Endothelial cell of umbilical vein (primary cell): ENCODE measurements at regions not wholly inside any gene's neighbourhood (a gene's known extent, or its start where the extent isn't known, plus 50 kb on each side); places are given as distances from the start of the nearest gene placed in this dataset.

Source experiments
- BruUV-seq: library from RNA; stranded (reverse); fragments of 400-500 nt; replicated peaks from 2 replicates; lab custom pipeline; 2021; lab: Mats Ljungman, UMichigan
- CTCF ChIA-PET: fragments of 300-600, 350-600 bp; sonication (Branson Sonifier 250); formaldehyde crosslinking; loops from one replicate; lab custom pipeline; 2021; ENCODE audit warnings: antibody characterized with exemption, inconsistent platforms; lab: Charles Lee
- POLR2A ChIA-PET: fragments of 300-600, 350-600 bp; sonication (Branson Sonifier 250); formaldehyde crosslinking; loops from one replicate; lab custom pipeline; 2021; ENCODE audit warnings: antibody characterized with exemption, inconsistent platforms; lab: Charles Lee
- DNase-seq: peaks from one replicate; pipeline ENCODE4 v3.0.0-alpha.2; 2011; ENCODE audit warnings: low read depth, low spot score
- FAIRE-seq: peaks from 2 replicates; lab custom pipeline; 2011; peaks lifted over from hg19 to GRCh38; lab: Jason Lieb, UNC
- H2AFZ ChIP-seq: 2 replicates; pipeline ENCODE4 v1.6.0; 2012; ENCODE audit warnings: low read depth, low read length, control low read depth, inconsistent platforms
- H3K27ac ChIP-seq: 2 replicates; pipeline ENCODE4 v1.5.1; 2011; ENCODE audit warnings: low read depth, mild to moderate bottlenecking, control low read depth, low read length, moderate library complexity; ENCODE audit not compliant: insufficient read depth
- H3K27me3 ChIP-seq, 2 experiments: 2 replicates each; pipeline versions ENCODE4 v1.6.0 to v1.6.1; 2011; ENCODE audit warnings: low read length in 2 of 2, mixed read lengths in 1 of 2; ENCODE audit not compliant: control insufficient read depth in 2 of 2, insufficient read depth in 2 of 2
- H3K36me3 ChIP-seq, 2 experiments: 2 replicates in 1 of 2; 3 replicates in 1 of 2; pipeline ENCODE4 v1.5.1; 2011; ENCODE audit warnings: low read length in 2 of 2, mild to moderate bottlenecking in 1 of 2, moderate library complexity in 1 of 2; ENCODE audit not compliant: control insufficient read depth in 2 of 2, insufficient read depth in 2 of 2; ENCODE audit errors: extremely low read depth in 1 of 2
- H3K4me1 ChIP-seq: 3 replicates; pipeline ENCODE4 v1.5.1; 2011; ENCODE audit warnings: mild to moderate bottlenecking, low read length; ENCODE audit not compliant: control insufficient read depth, insufficient read depth; ENCODE audit errors: extremely low read depth
- H3K4me2 ChIP-seq: 2 replicates; pipeline ENCODE4 v1.6.1; 2011; ENCODE audit warnings: low read length, control low read depth, mixed read lengths; ENCODE audit not compliant: insufficient read depth
- H3K4me3 ChIP-seq, 3 experiments: fragments of 200-600 bp in 1 of 3; sonication (generic), shearing (Covaris generic) in 1 of 3; replicated peaks in 1 of 3; 2 replicates each; pipeline ENCODE4 v1.5.1; 2011 to 2016; ENCODE audit warnings: control low read depth in 3 of 3, low read length in 3 of 3, mild to moderate bottlenecking in 2 of 3, inconsistent platforms in 1 of 3, low read depth in 1 of 3, moderate library complexity in 1 of 3; ENCODE audit not compliant: insufficient read depth in 1 of 3
- H3K79me2 ChIP-seq: 2 replicates; pipeline ENCODE4 v1.6.0; 2012; ENCODE audit warnings: low read length, inconsistent platforms; ENCODE audit not compliant: control insufficient read depth, insufficient read depth
- H3K9ac ChIP-seq: replicated peaks from 2 replicates; pipeline ENCODE3; 2011; ENCODE audit warnings: low read length, control low read depth; ENCODE audit not compliant: insufficient read depth; ENCODE audit errors: extremely low read depth
- H3K9me1 ChIP-seq: replicated peaks from 3 replicates; pipeline ENCODE4 v1.6.0; 2011; ENCODE audit warnings: mild to moderate bottlenecking, low read length; ENCODE audit not compliant: control insufficient read depth, insufficient read depth; ENCODE audit errors: extremely low read depth
- H3K9me3 ChIP-seq: replicated peaks from 2 replicates; pipeline ENCODE4 v1.5.1; 2012; ENCODE audit warnings: low read length, inconsistent platforms; ENCODE audit not compliant: control insufficient read depth, insufficient read depth
- H4K20me1 ChIP-seq: replicated peaks from 2 replicates; pipeline ENCODE3; 2011; ENCODE audit warnings: mild to moderate bottlenecking, low read length; ENCODE audit not compliant: control insufficient read depth, insufficient read depth; ENCODE audit errors: extremely low read depth
- EZH2 ChIP-seq: IDR thresholded peaks from 2 replicates; pipeline ENCODE4 v1.6.1; 2012; ENCODE audit warnings: borderline replicate concordance, low read depth, mild to moderate bottlenecking, moderate library complexity, low read length, inconsistent platforms; ENCODE audit not compliant: severe bottlenecking
- FOS ChIP-seq: IDR thresholded peaks from 2 replicates; pipeline ENCODE4 v1.6.1; 2011; ENCODE audit warnings: mild to moderate bottlenecking, low read length, moderate library complexity, borderline replicate concordance; ENCODE audit not compliant: insufficient read depth
- GATA2 ChIP-seq: IDR thresholded peaks from 2 replicates; pipeline ENCODE4 v1.7.0; 2011; ENCODE audit warnings: low read depth, mild to moderate bottlenecking, moderate library complexity, mixed read lengths, low read length; ENCODE audit not compliant: insufficient read length, insufficient read depth
- JUN ChIP-seq: IDR thresholded peaks from 2 replicates; pipeline ENCODE4 v1.6.1; 2011; ENCODE audit warnings: borderline replicate concordance, low read depth; ENCODE audit not compliant: insufficient read length, insufficient read depth
- MYC ChIP-seq: IDR thresholded peaks from one replicate; pipeline ENCODE4 v1.6.1; 2011; ENCODE audit warnings: mild to moderate bottlenecking, low read depth, low read length
- POLR2A ChIP-seq: IDR thresholded peaks from 2 replicates; pipeline ENCODE4 v1.6.1; 2012; ENCODE audit warnings: low read depth, mild to moderate bottlenecking, control low read depth, low read length
- POLR2AphosphoS5 ChIP-seq: IDR thresholded peaks from 2 replicates; pipeline ENCODE4 v1.6.1; 2012; ENCODE audit warnings: low read depth, mild to moderate bottlenecking, control low read depth, low read length, moderate library complexity; ENCODE audit not compliant: insufficient read depth
- dilution Hi-C: fragments of 300-500 bp; cut with MboI; formaldehyde crosslinking; loops from one replicate; pipeline ENCODE4 v1.15.0; 2019; ENCODE audit warnings: low sequenced_read_pairs; ENCODE audit not compliant: extremely low pct_ligation_motif_present
- intact Hi-C: fragments of 100-400 bp; cut with micrococcal nuclease; formaldehyde crosslinking; loops from one replicate; pipeline ENCODE4 v1.10.0; 2022
- TF ChIP-seq, protein P1 (sequence below): IDR thresholded peaks from 2 replicates; pipeline ENCODE4 v1.6.1; 2011; ENCODE audit not compliant: insufficient read depth, insufficient read length
- TF ChIP-seq, protein P2 (sequence below), 2 donors: IDR thresholded peaks; 1 replicate in 1 of 2; 2 replicates in 1 of 2; pipeline ENCODE4 v1.5.1; 2011; ENCODE audit warnings: low read length in 2 of 2, mild to moderate bottlenecking in 2 of 2, moderate library complexity in 2 of 2, control low read depth in 1 of 2, inconsistent platforms in 1 of 2, low read depth in 1 of 2; ENCODE audit not compliant: insufficient read depth in 1 of 2; ENCODE audit errors: extremely low read depth in 1 of 2

DNA sequence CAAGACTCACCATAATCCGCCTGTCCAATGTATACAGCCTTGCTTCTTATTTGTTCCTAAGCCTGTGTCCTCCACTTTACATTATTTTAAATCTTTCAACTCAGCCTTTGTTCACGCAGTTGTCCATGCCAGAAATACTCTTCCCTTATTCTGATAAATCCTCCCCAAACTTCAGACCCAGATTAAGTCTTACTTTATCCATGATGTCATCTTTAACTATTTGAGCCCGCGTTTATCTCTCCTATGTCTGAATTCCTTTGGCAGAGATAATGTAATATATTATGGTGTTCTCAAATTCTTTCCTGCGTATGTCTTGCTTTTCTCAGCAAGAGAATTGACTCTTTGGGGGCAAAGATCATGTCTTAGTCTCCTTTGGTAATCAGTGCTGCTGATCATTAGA, 129.6 kb downstream of the LUZP4 start:
- H3K79me2 ChIP-seq = no peaks in the 10 kb centered on the region
- POLR2A ChIA-PET = no interaction called here
- no peak for FAIRE-seq
- H2AFZ ChIP-seq = no peak overlapping the region
- H3K4me2 ChIP-seq = no peak overlapping the region
- no TSS peak for BruUV-seq
- no peak overlapping the region for H3K27ac ChIP-seq
- H3K36me3 ChIP-seq = no peaks in the 10 kb centered on the region
- no peaks in the 10 kb centered on the region for H3K9me1 ChIP-seq
- no peak overlapping the region for H3K4me3 ChIP-seq
- H3K9me3 ChIP-seq = no peaks in the 10 kb centered on the region
- intact Hi-C loops = no loop called here
- TF ChIP-seq EZH2 (no peak), GATA2 (no peak), POLR2AphosphoS5 (no peak), MYC (no peak), POLR2A (no peak)
- TF ChIP-seq, protein P1, sequence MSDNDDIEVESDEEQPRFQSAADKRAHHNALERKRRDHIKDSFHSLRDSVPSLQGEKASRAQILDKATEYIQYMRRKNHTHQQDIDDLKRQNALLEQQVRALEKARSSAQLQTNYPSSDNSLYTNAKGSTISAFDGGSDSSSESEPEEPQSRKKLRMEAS = no peak
- no peaks in the 10 kb centered on the region for H4K20me1 ChIP-seq
- H3K27me3 ChIP-seq = no peaks in the 10 kb centered on the region
- H3K4me1 ChIP-seq = peaks cover 19% of the 10 kb centered on the region
- H3K9ac ChIP-seq = no peak overlapping the region
- dilution Hi-C loops = no loop called here
- CTCF ChIA-PET = no interaction called here
- DNase-seq = no peak

DNA sequence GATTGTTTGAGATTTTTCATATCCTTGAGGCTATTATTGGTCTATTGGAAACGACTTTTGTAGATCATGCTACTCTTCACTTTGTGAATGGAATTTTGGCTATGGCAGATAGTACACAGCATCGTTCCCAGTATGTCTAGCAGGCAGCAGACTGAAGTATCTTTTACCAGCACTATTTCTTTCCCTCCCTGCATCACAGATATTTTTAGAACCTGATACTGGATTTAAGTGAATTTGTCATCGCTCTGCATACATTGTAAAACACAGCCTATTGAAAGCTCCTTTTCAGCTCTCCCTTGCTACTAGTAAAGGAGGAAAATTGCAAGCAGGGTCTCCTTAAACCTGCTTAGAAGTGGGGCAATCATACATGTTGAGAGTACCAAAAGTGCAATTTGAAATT, 133.6 kb downstream of the LUZP4 start:
- Histone ChIP-seq H3K27ac (no peak overlapping the region), H3K4me3 (no peak overlapping the region), H2AFZ (no peak overlapping the region), H3K9me3 (no peaks in the 10 kb centered on the region), H3K79me2 (no peaks in the 10 kb centered on the region), H3K27me3 (no peaks in the 10 kb centered on the region), H3K36me3 (no peaks in the 10 kb centered on the region), H3K9ac (no peak overlapping the region), H3K9me1 (no peaks in the 10 kb centered on the region), H3K4me2 (no peak overlapping the region), H4K20me1 (no peaks in the 10 kb centered on the region), H3K4me1 (no peaks in the 10 kb centered on the region)
- FAIRE-seq = no peak
- TF ChIP-seq, protein P2, sequence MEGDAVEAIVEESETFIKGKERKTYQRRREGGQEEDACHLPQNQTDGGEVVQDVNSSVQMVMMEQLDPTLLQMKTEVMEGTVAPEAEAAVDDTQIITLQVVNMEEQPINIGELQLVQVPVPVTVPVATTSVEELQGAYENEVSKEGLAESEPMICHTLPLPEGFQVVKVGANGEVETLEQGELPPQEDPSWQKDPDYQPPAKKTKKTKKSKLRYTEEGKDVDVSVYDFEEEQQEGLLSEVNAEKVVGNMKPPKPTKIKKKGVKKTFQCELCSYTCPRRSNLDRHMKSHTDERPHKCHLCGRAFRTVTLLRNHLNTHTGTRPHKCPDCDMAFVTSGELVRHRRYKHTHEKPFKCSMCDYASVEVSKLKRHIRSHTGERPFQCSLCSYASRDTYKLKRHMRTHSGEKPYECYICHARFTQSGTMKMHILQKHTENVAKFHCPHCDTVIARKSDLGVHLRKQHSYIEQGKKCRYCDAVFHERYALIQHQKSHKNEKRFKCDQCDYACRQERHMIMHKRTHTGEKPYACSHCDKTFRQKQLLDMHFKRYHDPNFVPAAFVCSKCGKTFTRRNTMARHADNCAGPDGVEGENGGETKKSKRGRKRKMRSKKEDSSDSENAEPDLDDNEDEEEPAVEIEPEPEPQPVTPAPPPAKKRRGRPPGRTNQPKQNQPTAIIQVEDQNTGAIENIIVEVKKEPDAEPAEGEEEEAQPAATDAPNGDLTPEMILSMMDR (IDR thresholded peaks at IDR 0.05; ENCODE audit: extremely low read depth in 1 of 2, insufficient read depth in 1 of 2, low read depth in 1 of 2, low read length in 2 of 2) = no peak
- no peak for TF ChIP-seq MYC
- TF ChIP-seq POLR2A = no peak
- TF ChIP-seq, protein P1 = no peak
- TF ChIP-seq EZH2 = no peak
- TF ChIP-seq FOS = no peak
- no peak for TF ChIP-seq POLR2AphosphoS5
- no peak for TF ChIP-seq GATA2
- TF ChIP-seq JUN = no peak
- no peak for DNase-seq
- dilution Hi-C loops (no loop called here), intact Hi-C loops (no loop called here)
- ChIA-PET CTCF (no interaction called here), POLR2A (no interaction called here)
- BruUV-seq = no TSS peak
